ENCODE measurements at regions not wholly inside any gene's neighbourhood (a gene's known extent, or its start where the extent isn't known, plus 50 kb on each side); places are given as distances from the start of the nearest gene placed in this dataset.
"Not testable (repeated sequence)": the region's sequence is repeated elsewhere in the genome, so short reads cannot be mapped to it uniquely, and the experiment has no call there.

DNA sequence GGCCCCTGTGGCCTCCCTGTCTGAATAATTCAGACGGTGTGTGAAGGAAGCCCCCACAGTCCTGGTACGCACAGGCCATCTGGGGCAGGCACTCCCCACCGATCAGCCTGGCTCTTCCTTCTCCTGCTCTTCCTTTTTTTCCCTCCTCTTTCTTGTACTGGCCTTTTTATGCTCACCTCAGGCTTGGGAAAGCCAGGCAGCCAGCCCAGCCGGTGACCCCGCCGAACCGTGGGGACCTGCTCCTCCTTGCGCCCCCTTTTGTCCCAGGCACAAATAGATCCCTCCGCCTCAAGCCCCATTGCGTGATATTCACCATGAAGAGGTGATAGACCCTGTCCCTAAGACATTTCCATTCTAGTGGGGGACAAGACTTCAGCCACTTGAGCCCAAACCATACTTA lies 80.2 kb upstream of the BRD7 start:
- no peak for DNase-seq

DNA sequence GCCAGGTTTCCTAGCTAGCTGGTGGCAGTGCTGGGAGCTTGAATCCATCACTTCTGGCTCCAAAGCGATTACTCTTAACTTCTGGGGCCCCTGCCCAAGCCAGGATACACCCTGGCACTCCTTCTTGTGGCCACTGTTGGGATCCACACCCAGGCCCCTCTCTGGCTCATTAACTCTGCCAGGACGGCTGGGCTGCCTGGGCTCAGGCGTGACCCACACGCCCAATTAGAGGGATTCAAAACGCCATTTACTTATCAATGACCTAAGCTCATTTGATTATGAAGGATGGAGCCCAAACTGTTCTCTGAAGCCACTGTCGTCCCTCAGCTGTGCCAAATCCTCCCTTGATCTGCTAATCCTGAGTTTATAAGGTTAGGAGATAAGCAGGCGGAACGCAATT lies 79.7 kb upstream of the BRD7 start:
- no peak for DNase-seq

DNA sequence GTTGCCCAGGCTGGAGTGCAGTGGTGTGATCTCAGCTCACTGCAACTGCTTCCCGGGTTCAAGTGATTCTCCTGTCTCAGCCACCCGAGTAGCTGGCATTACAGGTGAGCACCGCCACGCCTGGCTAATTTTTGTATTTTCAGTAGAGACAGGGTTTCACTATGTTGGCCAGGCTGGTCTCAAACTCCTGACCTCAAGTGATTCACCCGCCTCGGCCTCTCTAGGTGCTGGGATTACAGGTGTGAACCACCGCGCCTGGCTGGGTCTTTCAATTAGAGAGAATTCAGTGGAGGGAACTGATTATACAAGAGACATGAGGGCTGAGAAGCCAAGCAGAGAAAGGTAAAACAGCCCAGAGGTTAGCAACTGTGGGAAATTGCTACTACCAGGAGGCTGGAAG lies 78.6 kb upstream of the BRD7 start:
- DNase-seq = not testable (repeated sequence)

DNA sequence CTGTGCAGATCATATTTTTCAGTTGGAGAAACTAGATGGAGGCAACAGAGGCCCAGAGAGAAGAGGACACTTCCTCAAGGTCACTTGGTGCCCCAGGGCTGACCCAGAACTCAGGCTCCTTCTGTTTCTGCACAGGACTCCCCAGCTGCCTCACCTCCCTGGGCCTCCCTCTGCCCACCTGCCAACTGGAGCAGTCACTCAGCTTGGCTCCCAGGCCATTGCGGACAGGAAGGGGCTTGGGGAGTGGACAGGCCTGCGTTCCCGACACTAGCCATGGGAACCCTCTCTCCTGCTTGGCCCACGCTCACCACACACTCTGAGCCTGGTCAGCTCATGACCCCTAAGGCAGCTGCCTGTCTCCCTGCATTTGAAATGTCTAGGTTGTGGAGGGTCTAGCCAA lies 78.1 kb upstream of the BRD7 start:
- DNase-seq = no peak

DNA sequence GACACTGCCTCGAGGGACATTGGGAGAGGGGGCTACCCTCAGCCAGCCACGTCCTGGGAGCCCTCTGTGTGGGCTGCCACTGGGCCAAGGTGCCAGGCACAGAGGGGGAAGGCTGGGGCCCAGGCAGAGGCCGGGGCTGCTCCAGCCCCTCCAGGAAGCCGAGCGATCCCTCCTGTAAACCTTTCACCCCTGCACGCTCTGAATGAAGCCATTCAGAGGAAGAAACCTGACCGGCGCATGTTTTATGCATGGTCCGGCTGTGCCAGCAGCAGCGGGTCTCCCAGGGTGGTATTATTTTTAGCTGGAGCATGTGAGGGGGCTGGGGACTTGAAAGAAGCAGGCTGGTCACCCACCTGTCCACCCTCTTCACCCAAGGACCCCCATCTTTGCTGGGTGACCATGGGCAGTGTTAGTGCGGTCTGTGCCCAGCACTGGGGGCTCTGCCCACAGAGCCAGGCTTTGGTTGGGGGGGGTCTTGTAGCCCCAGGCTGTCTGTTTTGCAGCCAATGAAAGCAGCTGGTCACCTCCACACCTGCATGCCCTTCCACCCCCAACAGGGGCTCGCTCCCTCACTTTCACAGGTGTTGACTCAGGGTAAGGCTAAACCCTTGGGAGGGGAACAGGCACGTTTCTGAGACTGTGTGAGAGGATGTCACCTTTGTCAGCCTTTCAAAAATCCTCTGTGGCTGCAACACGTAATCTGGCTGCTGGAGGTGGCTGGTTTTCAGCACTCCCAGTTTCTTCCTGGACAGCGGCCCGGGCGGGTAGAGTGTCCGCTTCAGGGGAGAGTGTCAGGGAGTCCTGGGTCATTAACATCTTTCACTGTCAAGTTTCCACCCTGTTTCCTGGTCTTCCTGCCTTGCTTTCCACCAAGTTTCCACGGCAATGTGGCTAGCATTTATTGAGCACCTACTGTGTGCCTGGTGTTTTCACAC lies 77.1 kb upstream of the BRD7 start:
- no peak for DNase-seq

DNA sequence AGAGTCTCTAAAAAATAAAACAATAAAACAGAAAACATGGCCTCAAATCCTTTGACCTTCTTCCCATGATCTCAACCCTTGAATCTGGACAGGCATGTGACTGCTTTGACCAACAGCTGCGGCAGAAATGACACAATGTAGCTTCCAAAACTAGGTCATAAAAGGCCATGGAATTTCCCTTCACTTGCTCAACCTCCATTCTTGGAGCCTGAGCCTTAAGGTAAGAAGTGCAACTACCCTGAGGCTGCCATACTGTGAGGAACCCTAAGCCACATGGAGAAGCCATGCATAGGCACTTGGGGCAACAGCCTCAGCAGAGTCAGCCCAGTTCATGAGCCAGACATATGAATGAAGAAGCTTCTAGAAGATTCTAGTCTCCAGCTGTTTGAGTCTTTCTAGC lies 75.7 kb upstream of the BRD7 start:
- no peak for DNase-seq

DNA sequence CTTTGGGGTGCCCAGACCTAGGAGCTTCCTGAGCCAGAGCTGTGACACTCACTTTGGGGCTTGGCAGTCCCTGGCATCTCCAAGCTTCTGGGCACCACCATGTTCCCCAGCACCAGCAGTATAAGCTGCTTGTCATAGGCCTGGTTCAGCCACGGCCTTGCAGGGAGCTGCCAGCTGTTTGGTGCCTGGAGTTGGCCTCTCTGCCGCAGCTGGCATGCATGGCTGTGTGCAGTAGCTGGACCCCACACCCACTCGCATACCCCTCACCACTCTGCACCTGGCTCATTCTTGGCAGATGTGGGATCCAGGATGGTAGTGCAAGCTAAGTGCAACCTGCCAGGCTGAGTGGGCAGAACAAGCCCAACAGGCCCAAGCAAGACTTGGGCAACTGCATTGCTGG lies 73.4 kb upstream of the BRD7 start:
- DNase-seq = no peak

DNA sequence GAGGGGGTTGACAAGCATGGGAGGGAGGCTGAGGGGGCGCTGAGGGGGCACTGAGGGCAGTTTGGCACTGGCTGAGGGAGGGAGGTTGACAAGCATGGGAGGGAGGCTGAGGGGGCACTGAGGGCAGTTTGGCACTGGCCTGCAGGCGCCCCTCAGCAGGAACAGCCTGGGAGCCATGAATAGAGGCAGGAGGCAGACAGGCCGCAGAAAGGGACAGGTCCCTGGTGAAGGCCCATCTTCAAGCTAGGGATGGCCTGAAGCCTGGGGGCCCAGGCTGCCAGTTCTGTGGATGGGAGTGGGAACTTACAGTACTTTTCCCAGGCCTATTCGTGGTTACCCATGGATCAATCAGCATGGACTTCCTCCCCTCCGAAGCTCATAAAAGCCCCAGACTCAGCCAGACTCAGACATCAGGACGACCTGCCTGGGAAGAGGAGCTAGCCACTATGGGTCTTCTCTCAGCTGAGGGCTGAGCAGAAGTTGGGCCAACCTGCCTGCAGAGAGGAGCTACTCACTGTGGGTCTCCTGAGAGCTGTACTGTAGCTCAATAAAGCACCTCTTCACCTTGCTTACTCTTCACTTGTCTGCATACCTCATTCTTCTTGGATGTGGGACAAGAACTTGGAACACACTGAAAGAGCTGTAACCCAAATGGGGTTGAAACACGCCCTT lies 72.8 kb upstream of the BRD7 start:
- DNase-seq = no peak

DNA sequence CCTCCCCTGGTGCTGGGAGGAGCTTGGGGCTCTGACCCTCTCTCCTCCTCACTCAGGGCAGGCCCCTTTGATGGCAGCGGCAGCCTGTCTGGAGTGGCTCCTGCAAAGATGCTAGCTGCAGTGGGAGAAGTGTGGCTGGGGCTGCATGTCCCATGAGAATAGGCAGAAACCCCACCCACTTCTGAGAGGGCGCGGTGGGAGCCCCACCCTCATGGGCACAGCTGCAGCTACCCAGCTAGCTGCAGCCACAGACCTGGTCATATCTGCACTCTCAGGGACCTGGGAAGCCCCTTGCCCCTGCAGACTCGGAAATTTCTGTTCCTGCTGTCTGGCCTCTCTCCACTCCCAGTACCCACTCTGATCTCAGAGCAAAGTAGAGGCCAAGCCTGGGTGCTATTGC lies 72.2 kb upstream of the BRD7 start:
- DNase-seq = no peak

DNA sequence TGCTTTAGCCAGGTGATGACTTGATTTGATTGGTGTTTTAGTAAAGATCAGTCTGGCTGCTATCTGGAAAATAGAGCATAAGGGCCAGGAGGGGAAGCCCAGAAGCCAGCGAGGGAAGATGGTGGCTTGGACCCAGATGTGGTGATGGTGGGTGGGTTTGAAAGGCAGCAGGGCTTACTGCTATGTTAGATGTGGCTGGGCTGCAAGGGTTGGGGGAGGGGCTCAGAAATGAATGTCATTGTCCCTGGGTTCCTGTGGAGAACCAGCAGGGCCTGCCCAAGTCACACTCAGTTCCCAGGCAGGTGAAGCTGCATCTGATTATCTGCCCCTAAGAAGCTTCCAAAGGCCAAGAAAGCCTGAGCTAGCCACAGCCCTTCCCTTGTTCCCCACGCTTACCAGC lies 71.7 kb upstream of the BRD7 start:
- DNase-seq = no peak

DNA sequence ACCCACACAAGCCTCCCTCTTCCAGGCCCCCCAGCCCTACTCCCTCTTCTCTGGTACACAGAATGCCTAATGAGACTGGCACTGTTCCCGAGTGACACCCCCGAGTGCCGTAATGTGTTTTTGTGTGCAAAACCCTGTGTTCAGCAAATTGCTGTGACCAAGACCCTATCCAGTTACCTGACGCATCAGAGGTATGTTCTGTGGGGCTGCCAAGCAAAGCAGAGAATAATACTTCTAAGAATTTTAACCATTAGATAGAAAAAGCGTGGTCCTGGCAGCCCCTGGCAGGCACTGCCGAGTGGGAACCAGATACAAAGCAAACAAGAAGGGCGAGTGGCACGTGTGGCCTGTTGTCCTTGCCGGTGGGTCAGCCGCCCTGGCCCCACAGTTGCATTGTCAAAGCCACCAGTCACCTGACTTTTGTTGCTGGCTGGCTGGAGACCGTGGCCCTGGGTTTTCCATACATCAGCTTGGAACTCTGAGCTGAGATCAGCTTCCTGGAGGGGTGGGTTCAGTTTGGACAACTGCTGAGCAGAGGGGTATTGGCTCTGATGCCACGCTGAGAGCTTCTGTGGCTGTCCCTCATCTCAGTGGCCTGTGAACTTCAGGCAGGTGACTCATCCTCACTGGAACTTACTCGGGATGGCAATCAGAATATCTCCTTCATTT lies 69.1 kb upstream of the BRD7 start:
- no peak for DNase-seq

DNA sequence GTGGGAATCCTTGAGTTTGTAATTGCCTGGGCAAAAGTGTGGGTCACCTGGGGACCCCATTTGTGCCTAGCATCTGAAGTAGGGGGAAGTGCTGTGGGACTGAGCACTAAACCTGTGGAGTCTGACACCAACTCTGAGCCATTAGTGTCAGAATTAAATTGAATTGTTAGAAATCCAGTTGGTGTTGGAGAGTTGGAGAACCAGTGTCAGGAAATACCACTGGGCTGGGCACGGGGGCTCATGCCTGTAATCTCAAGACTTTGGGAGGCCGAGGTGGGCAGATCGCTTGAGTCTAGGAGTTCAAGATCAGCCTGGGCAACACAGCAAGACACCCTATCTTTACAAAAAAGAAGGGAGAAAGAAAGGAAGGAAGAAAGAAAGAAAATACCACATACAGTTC lies 67.5 kb upstream of the BRD7 start:
- DNase-seq = no peak

DNA sequence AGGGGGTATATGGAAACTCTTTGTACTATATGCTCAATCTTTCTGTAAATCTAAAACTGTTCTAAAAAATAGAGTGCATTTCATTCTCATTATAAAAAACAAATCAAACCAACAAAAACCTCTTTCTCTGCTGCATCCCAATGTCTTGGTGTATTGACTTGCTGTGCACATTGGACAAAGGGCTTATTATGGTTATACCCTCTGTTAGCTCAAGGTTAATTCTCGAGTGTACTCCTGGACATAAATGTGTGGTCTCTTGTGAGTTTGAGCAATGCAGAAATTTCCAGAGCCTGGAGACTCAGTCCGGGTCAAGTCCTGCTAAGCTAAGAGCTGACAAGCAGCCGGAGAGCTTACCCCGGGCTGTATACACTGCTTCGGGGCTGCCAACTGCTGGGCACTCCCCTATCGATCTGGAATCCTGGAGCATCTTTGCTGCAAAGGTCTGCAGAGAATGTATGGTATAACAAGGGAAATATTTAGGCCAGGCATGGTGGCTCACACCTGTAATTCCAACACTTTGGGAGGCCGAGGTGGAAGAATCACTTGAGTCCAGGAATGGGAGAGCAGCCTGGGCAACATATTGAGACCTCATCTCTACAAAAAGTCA lies 66.2 kb upstream of the BRD7 start:
- no peak for DNase-seq

DNA sequence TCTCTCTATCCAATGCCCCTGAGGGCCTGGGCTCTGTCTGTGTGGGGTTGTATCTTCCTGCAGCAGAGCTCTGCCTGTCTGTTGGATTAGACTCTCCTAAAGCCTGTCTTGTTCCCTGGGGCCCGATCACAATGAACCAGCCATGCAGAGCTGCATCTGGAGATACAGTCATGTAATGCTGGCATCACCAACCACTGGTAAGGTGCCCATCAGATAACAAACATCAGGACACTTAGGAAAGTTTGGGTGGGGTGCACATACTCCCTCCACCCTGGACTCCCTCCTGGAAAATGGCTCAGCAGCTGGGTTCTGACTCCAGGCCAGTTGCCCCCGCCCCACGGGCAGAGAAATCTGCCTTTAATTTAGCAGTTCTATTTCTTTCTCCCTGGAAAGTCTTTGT lies 61.3 kb upstream of the BRD7 start:
- DNase-seq = no peak

DNA sequence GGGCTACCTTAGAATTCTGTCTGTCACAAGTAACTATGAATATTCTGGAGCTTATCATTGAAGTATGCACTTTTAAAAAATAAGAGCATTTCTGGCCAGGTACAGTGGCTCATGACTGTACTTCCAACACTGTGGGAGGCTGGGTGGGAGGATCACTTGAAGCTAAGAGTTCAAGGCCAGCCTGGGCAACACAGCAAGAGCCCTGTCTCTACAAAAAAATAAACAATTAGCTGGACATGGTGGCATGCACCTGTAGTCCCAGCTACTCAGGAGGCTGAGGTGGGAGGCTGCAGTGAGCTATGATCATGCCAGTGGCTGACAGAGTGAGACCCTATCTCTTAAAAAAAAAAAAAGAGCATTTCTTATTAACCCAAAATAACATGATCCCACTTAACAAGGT lies 60.0 kb upstream of the BRD7 start:
- DNase-seq = no peak

DNA sequence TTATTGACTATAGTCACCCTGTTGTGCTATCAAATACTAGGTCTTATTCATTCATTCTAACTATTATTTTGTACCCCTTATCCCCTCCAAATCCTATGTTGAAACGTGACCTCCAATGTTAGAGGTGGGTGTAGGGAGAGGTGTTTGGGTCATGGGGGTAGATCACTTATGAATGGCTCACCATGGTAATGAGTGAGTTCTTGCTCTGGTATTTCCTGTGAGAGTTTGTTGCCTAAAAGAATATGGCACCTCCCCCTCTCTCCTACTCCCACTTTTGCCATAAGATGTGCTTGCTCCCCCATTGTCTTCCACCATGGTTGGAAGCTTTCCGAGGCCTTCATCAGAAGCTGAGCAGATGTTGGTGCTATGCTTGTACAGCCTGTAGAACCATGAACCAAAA lies 59.3 kb upstream of the BRD7 start:
- DNase-seq = no peak

DNA sequence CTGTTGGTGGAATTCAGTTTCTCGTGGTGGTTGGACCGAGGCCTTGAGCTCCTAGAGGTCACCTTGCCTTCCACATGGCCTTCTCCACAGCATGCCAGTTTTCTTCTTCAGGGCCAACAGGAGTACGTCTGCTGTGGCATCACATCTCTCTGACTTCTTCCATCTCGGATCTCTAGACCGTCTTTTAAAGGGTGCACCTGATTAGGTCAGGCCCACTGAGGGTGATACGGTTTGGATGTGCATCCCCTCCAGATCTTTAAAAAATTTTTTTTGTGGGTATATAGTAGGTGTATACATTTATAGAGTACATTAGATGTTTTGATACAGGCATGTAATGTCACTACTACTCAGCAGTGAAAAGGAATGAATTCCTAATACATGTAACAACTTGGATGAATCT lies 58.3 kb upstream of the BRD7 start:
- no peak for DNase-seq

DNA sequence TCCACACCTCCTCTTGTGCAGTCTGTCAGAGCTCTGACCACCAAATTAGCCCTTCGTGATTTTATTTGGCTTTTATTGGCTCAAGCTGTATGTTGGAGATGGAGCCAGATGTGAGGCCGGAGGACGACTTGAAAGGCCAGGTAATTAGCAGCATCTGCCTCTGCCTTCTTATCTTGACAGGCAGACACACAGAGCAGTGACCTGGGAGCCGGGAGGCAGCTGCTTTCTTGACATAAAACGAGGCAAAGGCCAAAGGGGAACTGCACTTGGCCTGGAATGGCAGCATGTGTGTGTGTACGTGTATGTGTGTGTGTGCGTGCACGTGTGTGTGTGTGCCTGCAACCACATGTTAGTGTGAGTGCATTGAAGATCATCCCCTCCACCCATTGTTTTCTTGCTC lies 56.9 kb upstream of the BRD7 start:
- no peak for DNase-seq

DNA sequence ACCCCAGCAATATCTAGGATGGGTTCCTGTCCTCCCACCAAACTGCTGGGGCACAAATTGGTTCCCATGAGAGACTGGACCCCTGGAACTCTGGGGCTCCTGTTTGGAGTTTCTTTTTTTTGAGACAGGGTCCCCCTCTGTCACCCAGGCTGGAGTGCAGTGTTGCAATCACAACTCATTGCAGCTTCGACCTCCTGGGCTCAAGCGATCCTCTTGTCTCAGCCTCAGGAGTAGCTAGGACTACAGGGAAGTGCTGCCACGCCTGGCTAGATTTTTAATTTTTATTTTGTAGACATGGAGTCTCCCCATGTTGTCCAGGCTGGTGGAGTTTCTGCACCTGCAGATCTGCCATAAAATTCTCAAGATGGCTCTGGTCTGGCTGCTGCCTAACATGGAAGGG lies 56.3 kb upstream of the BRD7 start:
- DNase-seq = no peak

DNA sequence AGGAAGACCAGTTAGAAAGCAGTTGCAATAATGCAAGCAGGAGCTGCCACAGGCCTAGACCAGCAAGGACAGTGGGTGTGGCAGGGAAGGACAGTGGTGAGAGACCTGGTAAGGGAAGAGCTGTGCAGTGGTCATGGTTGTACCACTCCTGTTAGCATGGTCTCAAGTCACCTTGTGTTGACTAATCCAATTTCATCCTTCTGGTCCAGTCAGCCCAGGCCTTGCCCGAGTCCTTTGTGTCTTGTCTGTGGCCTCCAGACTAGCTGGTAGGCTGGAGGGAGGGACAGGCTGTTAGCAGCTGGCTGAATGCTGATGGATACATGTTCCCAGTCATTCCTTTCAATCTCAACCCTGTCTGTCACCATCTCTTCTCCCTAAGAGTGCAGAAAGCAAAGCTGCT lies 54.1 kb upstream of the BRD7 start:
- DNase-seq = no peak

DNA sequence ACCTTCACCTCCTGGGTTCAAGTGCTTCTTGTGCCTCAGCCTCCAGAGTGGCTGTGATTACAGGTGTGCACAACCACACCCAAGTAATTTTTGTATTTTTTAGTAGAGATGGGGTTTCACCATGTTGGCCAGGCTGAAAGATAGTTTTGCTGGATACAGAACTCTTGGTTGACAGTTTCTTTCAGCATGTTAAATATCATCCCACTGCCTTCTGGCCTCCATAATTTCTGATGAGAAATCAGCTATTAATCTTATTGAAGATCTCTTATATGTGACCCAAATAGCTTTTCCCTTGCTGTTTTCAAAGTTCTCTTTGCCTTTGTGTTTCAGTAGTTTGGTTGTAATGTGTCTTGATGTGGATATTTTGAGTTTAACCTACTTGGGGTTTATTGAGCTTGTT lies 50.3 kb upstream of the BRD7 start:
- no peak for DNase-seq

Measured in activated T-cell treated with anti-CD3 and anti-CD28 coated beads, Interleukin-2, amount 50 U/mL, for 1 hour (primary cell).